ENCODE measurements at regions not wholly inside any gene's neighbourhood (a gene's known extent, or its start where the extent isn't known, plus 50 kb on each side); places are given as distances from the start of the nearest gene placed in this dataset.
"Not testable (repeated sequence)": the region's sequence is repeated elsewhere in the genome, so short reads cannot be mapped to it uniquely, and the experiment has no call there.

DNA sequence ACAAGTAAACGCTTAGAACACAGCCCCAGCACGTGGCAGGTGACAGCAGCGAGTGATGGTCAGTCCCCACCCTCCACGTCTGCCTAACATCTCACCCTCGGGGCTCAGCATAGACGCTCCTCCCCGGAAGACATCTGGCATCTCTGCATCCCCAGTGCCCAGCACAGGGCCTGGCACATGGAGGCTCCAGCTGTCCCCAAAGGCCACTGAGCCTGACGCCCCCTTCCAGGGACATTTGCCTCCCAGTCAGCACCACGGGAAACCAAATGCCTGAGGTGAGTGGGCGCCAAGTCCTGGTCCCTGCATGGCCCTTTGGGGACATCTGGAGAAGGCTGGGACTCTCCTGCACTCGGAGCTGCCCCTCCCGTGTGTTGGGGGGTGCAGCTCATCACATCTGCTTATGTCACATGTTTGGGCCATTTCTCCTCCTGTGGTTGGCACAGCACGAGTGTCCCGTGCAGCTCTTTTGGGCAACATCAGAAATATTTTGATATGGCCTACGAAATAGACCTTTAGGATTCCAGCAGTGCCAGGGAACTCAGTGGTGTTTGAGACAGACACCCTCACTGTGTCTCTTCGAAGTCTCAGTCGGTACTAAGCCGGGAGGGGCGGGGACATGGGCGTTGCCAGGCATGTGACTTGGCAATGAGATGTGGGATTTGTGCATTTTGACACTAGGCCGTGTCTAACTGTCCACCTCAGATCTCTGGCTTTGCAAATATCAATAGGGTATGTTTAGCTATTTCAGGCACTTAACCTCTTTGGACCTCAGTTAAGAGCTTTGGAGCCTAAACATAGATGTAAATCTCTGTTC is 315.0 kb downstream of the PTPRU start:
- no peak for DNase-seq (ENCODE audit: low spot score)

DNA sequence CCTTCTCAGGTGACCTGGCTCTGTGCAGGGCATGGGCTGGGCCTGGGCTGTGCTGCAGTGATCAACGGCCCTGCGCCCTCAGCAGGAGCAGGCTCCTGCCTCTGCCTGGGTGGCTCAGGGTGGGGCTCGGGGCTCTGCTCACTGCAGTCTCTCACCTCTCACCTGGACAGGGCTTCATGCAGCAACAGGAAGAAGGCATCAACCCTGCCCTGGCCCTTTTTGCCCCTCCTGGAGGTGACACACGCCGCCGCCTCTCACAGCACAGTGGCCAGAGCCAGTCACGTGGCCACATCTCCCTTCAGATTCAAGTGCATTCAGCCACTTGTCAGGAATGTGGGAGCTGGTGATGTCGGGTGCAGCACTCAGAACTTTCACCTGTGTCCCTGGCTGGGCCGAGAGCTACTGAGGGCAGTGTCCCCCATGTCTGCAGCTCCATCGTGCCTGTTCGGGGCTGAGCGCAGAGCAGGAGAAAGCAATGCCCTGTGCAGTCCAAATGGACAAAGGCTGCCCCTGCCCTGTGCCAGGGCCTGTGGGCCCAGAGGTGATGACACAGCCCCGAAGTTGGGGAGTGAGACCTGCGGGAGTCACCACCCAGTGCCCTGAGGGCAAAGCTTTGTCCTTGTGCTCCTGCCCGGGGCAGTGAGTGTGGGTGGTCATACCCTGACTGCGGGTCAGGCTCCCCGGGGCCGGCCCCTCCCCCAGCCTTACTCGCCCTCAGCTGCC is 314.0 kb downstream of the PTPRU start:
- no peak for DNase-seq (ENCODE audit: low spot score)

- not testable (repeated sequence) for DNase-seq (ENCODE audit: low spot score)
These were observed 313.4 kb downstream of the PTPRU start for GRCh38 chr1:29549728-29550118.

DNA sequence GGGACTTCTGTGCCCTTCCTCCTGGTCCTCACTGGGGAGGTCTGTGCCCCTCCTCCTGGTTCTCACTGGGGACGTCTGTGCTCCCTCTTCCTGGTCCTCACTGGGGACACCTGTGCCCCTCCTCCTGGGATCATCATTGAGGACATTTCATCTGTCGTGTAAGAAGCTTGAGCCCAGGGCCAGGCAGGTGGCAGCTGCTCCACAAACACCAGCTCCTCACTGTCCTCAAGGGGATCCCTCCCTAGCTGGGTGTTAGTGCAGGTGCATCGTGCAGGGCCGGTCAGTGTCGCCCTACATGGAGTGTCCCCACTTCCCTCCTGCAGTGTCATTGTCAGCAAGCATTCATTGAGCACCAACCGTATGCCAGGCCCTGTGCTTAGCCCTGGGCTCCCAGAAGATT is 312.7 kb downstream of the PTPRU start:
- DNase-seq (ENCODE audit: low spot score): no peak

GRCh38 chr1:29548091-29548490 is 311.8 kb downstream of the PTPRU start:
- no peak for DNase-seq (ENCODE audit: low spot score)

DNA sequence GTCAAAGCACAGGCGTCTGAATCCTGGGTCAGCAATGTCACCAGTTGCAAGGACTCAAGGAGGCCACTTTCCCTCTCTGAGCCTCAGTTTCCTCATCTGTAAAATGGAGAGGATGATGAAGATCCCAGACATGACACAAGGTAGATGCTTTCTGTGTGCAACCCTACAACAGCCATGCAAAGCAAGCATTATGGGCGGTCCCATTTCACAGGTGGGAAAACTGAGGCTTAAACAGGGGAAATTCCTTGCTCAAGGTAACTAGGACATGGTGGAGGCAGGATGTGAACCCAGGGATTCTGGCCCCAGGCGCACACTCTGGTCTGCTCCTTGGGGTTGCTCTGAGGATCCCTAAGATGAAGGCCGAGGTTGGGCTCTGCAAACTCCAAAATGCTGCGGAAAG is 311.0 kb downstream of the PTPRU start:
- no peak for DNase-seq (ENCODE audit: low spot score)

GRCh38 chr1:29546496-29546895 is 310.2 kb downstream of the PTPRU start:
- no peak for DNase-seq (ENCODE audit: low spot score)

GRCh38 chr1:29544406-29544805 is 308.1 kb downstream of the PTPRU start:
- DNase-seq (ENCODE audit: low spot score): no peak

GRCh38 chr1:29543586-29543985 is 307.3 kb downstream of the PTPRU start:
- no peak for DNase-seq (ENCODE audit: low spot score)

GRCh38 chr1:29542548-29542947 is 306.2 kb downstream of the PTPRU start:
- no peak for DNase-seq (ENCODE audit: low spot score)

- DNase-seq (ENCODE audit: low spot score): no peak
These were observed 305.3 kb downstream of the PTPRU start for GRCh38 chr1:29541631-29542030.

- DNase-seq (ENCODE audit: low spot score): no peak
These were observed 304.6 kb downstream of the PTPRU start for GRCh38 chr1:29540801-29541357.

DNA sequence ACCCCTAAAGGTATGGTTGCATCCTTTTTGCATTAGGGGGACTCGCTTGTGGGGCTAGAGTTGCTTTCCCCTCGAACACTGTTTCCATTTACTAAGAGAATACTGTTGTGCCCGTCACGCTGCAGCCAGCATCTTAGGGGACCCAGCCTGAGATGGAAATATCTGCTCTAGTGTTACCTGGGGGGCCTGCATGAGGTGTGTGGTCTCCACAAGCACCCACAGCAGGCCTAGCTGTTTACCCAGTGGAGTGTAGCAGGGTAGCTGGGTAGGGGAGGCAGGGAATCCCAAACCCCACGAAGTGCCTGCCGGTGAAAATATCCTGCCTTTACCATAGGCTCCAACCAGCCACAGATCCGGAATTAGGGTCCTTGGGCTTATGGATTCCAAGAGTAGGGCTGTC is 303.6 kb downstream of the PTPRU start:
- DNase-seq (ENCODE audit: low spot score): no peak

- no peak for DNase-seq (ENCODE audit: low spot score)
These were observed 302.3 kb downstream of the PTPRU start for GRCh38 chr1:29538586-29538985.

GRCh38 chr1:29532751-29533150 is 296.4 kb downstream of the PTPRU start:
- no peak for DNase-seq (ENCODE audit: low spot score)

GRCh38 chr1:29532285-29532684 is 296.0 kb downstream of the PTPRU start:
- DNase-seq (ENCODE audit: low spot score): no peak

GRCh38 chr1:29531596-29531995 is 295.3 kb downstream of the PTPRU start:
- no peak for DNase-seq (ENCODE audit: low spot score)

DNA sequence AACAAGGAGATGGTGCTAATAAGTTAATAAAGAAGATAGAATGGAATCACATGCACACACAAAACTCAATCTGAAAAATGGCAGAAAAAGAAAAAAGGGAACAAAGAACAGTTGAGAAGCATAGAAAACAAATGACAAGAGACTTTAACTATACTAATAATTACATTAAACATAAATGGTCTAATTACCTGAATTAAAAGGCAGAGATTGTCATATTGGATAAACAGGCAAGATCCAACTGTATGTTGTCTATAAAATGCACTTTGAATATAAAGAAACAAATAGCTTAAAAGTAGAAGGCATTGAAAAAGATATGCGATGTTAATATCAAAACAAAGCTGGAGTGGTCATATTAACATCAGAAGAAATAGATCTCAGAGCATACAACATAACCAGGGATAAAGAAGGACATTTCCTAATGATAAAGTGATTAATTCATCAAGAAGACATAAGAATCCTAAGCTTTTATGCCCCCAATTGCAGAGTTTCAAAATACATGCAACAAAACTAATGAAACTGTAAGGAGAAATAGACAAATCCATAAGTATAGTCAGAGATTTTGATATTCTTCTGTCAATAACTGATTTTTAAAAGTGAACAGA is 293.5 kb downstream of the PTPRU start:
- no peak for DNase-seq (ENCODE audit: low spot score)

- no peak for DNase-seq (ENCODE audit: low spot score)
These were observed 291.1 kb downstream of the PTPRU start for GRCh38 chr1:29527314-29528004.

- DNase-seq (ENCODE audit: low spot score): no peak
These were observed 289.6 kb downstream of the PTPRU start for GRCh38 chr1:29525941-29526340.

GRCh38 chr1:29524285-29525065 is 288.2 kb downstream of the PTPRU start:
- DNase-seq (ENCODE audit: low spot score): no peak
